NCI-H2107 treated with DMSO at 0.1 percent for 48 hours (cell line): ENCODE measurements at regions not wholly inside any gene's neighbourhood (a gene's known extent, or its start where the extent isn't known, plus 50 kb on each side); places are given as distances from the start of the nearest gene placed in this dataset.
A peak's percentile ranks its signal among the peaks of the same experiment; 100 is the strongest.

ENCODE experiments used
- DNase-seq: peaks from one replicate; lab custom pipeline; 2025; ENCODE audit not compliant: unreplicated experiment; lab: John Stamatoyannopoulos, UW

GRCh38 chr5:6806668-6807067, 93.4 kb downstream of the TENT4A start:
- DNase-seq, result no peak

DNA sequence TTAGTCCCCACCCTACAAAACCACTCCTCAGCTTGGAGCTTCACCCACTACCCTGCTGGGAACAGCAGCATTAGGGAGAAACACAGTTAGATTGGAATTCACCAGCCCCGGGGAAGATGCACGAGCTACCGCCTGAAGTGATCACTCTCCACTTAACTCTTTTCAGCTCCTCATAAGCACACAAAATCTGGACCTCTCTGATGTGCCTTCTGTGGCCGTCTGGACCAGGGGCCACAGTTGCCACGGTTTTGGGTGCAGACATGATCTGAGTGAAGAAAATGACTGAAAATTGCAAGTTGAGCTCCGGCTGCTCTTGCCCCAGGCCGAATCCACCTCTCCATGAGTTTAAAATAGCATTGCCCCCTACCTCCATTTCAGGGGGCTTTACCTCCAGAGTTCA, 95.2 kb downstream of the TENT4A start:
- DNase-seq, result no peak

DNA sequence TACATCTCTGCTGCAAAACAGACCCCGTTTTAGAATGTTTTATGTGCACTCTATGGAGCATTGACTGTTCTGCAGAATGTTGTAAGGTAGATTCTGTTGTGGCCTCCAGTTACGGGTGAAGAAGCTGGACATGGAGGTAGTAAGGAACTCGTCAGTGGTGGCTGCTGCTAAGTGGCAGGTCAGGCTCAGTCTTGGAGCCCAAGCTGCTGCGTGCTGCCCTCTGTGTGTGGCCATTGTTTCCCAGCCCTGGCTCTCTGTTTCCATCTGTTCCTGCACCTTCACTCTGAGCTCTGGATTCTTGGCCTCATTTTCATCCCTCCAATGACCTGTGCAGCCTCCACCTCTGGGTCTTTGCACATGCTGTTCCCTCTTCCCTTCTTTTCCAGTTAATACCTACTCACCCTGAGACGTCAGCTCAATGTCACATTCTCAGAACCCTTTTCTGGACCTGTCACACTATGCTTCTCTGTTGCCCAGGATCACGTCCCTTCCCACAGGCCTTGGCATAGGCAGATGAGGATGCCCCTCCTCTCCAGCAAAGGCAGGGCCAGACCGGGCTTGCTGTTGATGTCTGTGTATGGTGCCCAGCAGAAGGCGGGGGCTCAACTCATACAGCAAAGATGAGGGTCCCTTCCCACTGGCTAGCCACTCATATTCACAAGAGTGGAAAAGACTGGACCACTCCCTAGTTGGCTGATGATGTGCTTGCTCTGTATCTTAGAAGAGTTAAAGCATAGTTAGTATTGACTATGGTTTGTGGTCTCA, 97.6 kb downstream of the TENT4A start:
- DNase-seq, result no peak

- DNase-seq, result no peak
Observed at GRCh38 chr5:6812091-6812490, 98.9 kb downstream of the TENT4A start.

DNA sequence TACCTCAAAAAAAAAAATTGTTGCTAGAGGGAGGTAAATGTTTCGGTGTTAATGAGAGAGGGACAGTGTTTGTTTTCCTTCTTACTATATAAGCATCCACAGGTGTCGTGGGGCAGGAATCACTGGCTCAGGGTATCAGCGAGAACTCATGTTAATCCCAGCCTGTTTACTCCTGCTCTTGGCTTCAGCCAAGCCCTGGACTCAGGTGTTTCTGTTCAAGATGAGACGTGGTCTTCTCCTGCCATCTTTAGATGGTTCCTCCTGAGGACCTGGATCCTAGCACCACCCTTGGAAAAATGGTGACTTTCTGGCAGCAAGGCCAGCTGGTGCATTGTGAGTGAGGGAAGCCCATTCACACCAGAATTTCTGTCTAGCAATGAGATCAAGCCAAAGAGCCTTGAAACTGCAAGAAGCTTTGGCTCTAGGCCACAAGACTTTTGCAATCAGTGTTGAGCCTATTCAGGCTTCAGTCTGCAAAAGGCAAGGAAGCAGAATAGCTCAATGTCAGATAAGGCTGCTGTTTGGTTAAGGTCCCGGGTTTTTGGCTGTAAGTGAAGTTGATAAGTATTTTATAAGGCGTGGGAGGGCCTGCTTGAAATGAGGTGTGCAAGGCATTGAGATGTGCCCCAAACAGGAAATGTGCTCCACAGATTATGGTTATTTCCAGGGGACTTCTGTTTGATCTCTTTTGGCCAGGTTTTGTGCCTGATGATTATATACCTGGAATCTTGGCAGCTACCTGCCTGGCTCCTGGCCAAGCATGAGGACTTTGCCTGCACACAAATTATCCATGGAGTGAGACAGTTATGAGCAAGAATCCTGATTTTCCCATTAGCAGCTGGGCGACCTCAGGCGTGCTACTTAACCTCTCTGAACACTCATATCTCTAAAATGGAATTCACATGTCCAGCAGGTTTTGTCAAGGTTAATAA, 99.8 kb downstream of the TENT4A start:
- DNase-seq, result no peak

GRCh38 chr5:6814816-6815215, 101.6 kb downstream of the TENT4A start:
- DNase-seq, result no peak

GRCh38 chr5:6818594-6819511, 105.6 kb downstream of the TENT4A start:
- DNase-seq, result no peak

- DNase-seq, result peak; percentile 58
Observed at GRCh38 chr5:6819521-6819920, 106.3 kb downstream of the TENT4A start.

- peak; percentile 81 for DNase-seq
Observed at GRCh38 chr5:6820851-6821479, 107.7 kb downstream of the TENT4A start.

DNA sequence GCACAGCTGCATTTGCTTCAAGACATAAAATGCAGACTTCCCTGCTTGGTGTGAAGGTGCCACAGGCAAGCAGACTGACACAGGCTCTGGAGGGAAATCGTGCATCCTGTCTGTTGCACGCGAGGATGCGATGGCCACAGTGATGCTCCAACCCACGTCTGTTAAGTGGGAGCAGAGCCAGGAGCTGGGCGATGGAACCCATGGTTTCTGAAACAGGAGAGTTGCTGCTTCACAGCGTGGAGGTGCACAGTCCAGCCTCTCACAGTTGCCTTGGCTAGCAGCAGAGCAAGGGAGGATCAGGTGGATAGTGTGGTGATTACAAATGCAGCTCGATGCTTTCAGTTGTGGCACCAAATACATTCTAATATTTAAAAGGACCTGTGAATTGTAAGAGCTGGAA, 108.8 kb downstream of the TENT4A start:
- DNase-seq, result no peak

- no peak for DNase-seq
Observed at GRCh38 chr5:6822556-6823343, 109.5 kb downstream of the TENT4A start.

- DNase-seq, result no peak
Observed at GRCh38 chr5:6823996-6824395, 110.8 kb downstream of the TENT4A start.

- no peak for DNase-seq
Observed at GRCh38 chr5:6825678-6826244, 112.5 kb downstream of the TENT4A start.

DNA sequence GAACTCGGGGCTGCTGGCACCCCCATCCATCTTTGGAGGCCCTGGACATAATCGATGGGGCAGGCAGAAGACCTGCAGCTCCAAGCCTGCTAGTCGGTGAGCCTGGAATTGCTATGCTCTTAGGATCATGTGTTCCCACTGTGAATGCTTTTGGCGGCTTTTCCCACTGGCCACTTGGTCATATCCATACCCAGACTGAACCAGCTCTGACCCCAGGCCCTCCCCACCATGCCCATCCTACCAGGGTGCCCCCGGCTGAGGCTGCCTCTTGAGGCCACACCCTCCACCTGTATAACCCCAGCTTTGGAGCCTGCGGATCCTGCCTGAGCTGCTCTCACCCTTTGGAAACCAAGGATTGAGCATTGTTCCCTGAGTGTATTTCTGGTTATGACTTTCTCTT, 113.5 kb downstream of the TENT4A start:
- DNase-seq, result no peak

- no peak for DNase-seq
Observed at GRCh38 chr5:6827526-6828219, 114.4 kb downstream of the TENT4A start.

DNA sequence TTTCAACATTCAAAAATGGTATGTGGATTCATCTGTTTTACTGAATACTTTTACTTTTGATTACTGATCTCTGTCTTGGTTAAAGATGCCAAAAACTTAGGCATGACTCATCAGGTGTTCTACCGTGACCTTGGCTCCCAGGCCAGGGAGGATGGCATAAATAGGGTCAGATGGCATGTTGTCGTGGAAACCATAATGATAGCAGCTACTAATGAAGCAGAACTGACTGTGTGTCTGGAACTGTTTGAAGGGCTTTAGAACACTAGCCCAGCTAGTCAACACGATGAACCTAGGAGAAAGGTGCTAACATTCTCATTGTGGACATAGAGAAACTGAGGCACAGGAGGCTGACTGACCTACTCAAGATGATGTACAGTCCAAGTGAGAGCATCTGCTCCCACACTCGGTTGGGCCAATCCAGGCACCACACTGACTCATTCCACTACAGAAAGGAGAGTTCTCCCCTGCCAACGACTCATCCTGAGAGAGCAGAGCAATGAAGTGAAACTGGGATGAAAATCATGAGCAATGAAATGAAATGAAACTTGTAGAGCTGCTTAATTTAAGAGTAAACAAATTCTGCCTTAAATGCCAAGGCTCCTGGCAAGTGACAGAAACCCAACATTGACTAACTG, 116.0 kb downstream of the TENT4A start:
- no peak for DNase-seq

DNA sequence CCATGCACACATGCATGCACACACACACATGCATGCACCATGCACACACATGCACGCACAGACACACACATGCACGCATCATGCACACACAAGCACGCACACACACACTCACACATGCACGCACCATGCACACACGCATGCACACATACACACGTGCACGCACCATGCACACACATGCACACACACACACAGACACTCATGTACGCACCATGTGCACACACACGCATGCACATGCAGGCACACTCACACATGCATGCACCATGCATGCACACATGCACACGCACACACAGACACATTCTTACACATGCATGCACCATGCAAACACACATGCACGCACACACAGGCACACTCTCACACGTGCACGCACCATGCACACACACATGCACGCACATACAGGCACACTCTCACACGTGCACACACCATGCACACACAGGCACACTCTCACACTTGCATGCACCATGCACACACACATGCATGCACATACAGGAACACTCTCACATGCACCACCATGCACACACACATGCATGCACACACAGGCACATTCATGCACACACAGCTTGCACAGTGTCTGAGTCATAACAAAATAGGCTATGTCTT, 117.5 kb downstream of the TENT4A start:
- DNase-seq, result no peak
